OCI-LY1 (cell line): ENCODE measurements at regions not wholly inside any gene's neighbourhood (a gene's known extent, or its start where the extent isn't known, plus 50 kb on each side); places are given as distances from the start of the nearest gene placed in this dataset.

Experiments used
- CTCF ChIP-seq: fragments of 200-600 bp; sonication (generic), shearing (Covaris generic); IDR thresholded peaks from 2 replicates; pipeline ENCODE4 v1.5.1; 2017; ENCODE audit warnings: mild to moderate bottlenecking, antibody characterized with exemption, low read length, moderate library complexity, mixed read lengths
- EZH2 ChIP-seq: fragments of 200-600 bp; sonication (generic), shearing (Covaris generic); IDR thresholded peaks from 2 replicates; pipeline ENCODE4 v1.8.0; 2017; ENCODE audit warnings: borderline replicate concordance, mixed run types, mild to moderate bottlenecking, antibody characterized with exemption, low read length, moderate library complexity, mixed read lengths

- TF ChIP-seq CTCF (no peak), EZH2 (no peak)
Measured at GRCh38 chr3:110612045-110612444, 459.6 kb upstream of the NECTIN3 start.
